ENCODE measurements at regions not wholly inside any gene's neighbourhood (a gene's known extent, or its start where the extent isn't known, plus 50 kb on each side); places are given as distances from the start of the nearest gene placed in this dataset.

DNA sequence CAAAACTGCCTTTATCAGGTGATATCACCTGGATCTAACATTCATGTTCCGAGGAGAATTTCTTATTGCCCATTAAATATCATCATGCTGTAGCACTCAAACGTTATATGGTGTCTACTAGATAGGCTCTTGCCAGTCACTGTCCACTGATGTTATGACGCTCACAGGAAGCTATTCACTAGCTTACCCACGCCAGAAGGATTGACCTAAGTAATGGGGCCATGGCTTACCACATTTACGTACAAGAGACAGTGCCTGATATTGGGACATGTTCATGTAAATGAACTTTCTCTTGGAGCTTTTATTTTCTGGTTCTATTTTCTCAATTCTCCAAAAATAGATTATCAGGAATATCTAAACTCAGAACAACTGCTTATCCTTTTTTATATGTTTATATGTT, 91.7 kb upstream of the NAALADL2 start (continued):
- TF ChIP-seq EGR1 (IDR thresholded peaks at IDR 0.05; ENCODE audit: borderline replicate concordance, low read depth, low read length): no peak
